ENCODE measurements at regions not wholly inside any gene's neighbourhood (a gene's known extent, or its start where the extent isn't known, plus 50 kb on each side); places are given as distances from the start of the nearest gene placed in this dataset.

DNA sequence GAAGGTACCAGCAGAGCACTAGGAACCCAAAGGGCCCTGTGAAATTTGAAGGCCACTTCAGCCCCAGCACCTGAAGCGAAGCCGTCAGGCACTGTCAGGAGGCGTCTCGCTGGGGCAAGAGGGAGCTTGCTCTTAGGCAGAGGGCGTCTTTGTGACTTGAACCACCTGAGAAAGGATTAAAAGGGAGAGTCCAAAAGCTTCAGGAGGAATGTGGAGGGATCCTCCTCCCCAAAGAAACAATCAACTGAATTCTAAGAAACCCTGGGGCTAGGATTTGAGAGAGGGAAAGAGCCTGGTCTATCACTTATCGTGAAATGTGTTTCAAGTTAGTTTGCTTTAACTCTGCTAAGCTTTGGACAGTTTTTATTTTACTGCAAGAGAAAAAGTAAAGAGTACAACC, 324.9 kb upstream of the SOX11 start:
- H3K36me3 Mint-ChIP-seq (ENCODE audit: low read depth) = no peaks in the 10 kb centered on the region
- TF ChIP-seq, protein P1, sequence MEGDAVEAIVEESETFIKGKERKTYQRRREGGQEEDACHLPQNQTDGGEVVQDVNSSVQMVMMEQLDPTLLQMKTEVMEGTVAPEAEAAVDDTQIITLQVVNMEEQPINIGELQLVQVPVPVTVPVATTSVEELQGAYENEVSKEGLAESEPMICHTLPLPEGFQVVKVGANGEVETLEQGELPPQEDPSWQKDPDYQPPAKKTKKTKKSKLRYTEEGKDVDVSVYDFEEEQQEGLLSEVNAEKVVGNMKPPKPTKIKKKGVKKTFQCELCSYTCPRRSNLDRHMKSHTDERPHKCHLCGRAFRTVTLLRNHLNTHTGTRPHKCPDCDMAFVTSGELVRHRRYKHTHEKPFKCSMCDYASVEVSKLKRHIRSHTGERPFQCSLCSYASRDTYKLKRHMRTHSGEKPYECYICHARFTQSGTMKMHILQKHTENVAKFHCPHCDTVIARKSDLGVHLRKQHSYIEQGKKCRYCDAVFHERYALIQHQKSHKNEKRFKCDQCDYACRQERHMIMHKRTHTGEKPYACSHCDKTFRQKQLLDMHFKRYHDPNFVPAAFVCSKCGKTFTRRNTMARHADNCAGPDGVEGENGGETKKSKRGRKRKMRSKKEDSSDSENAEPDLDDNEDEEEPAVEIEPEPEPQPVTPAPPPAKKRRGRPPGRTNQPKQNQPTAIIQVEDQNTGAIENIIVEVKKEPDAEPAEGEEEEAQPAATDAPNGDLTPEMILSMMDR (IDR thresholded peaks at IDR 0.05) = no peak
- DNase-seq (ENCODE audit: low spot score) = no peak
- no peaks in the 10 kb centered on the region for H3K27me3 Mint-ChIP-seq (ENCODE audit: low read depth)
- H3K9me3 Mint-ChIP-seq (ENCODE audit: low read depth) = no peaks in the 10 kb centered on the region
- H3K4me3 Mint-ChIP-seq (ENCODE audit: unreplicated experiment) = no peak overlapping the region
- H3K27ac Mint-ChIP-seq (ENCODE audit: unreplicated experiment) = no peak overlapping the region
- H3K4me1 Mint-ChIP-seq (ENCODE audit: low read depth) = peaks cover 17% of the 10 kb centered on the region

DNA sequence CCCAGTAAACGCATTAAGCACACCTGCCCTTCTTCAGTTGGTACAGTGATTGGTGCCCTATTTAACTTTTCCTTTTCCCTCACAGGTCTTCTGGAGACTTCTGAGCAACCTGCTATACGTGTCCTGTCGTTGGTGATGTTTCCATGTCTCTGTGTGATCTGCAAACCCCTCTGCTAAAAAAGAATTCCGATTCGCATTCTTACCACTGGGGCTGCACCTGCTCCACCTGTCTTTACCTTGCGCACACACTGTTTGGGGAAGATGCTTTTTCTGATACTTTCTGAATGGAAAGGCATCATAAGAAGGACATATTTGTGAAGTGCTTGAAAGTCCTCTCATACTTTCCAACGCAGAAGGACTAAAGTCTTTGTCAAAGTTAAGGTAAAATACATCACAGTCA, 323.9 kb upstream of the SOX11 start:
- TF ChIP-seq, protein P1 (IDR thresholded peaks at IDR 0.05) = no peak

DNA sequence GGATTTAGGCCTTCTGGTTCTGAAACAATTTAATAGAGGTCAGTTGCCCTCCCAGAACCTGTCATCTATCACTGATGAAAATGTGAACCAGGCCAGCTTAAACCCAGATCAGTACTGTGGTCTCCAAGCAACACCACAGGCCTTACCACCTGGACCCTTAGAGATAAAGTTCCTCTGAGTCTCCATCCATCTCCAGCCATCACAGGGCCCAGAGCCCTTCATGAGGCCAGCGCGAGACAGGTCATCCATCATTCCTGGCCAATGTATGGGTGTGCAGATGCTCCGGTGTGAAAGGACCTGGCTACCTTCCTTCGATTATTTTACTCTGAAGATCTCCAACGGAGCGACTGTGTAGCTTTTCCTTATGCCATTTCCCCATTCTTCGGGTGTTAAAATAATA, 322.7 kb upstream of the SOX11 start:
- H3K27ac Mint-ChIP-seq (ENCODE audit: unreplicated experiment) = no peak overlapping the region
- no peaks in the 10 kb centered on the region for H3K9me3 Mint-ChIP-seq (ENCODE audit: low read depth)
- H3K4me1 Mint-ChIP-seq (ENCODE audit: low read depth) = peaks cover 20% of the 10 kb centered on the region
- H3K27me3 Mint-ChIP-seq (ENCODE audit: low read depth) = no peaks in the 10 kb centered on the region
- DNase-seq (ENCODE audit: low spot score) = no peak
- TF ChIP-seq, protein P1 (IDR thresholded peaks at IDR 0.05) = no peak
- no peaks in the 10 kb centered on the region for H3K36me3 Mint-ChIP-seq (ENCODE audit: low read depth)
- no peak overlapping the region for H3K4me3 Mint-ChIP-seq (ENCODE audit: unreplicated experiment)

More for the DNA sequence above, 323.9 kb upstream of the SOX11 start:
- no peak for DNase-seq (ENCODE audit: low spot score)
- no peaks in the 10 kb centered on the region for H3K27me3 Mint-ChIP-seq (ENCODE audit: low read depth)
- H3K36me3 Mint-ChIP-seq (ENCODE audit: low read depth) = no peaks in the 10 kb centered on the region
- H3K9me3 Mint-ChIP-seq (ENCODE audit: low read depth) = no peaks in the 10 kb centered on the region
- H3K27ac Mint-ChIP-seq (ENCODE audit: unreplicated experiment) = no peak overlapping the region
- no peak overlapping the region for H3K4me3 Mint-ChIP-seq (ENCODE audit: unreplicated experiment)
- H3K4me1 Mint-ChIP-seq (ENCODE audit: low read depth) = peaks cover 24% of the 10 kb centered on the region

DNA sequence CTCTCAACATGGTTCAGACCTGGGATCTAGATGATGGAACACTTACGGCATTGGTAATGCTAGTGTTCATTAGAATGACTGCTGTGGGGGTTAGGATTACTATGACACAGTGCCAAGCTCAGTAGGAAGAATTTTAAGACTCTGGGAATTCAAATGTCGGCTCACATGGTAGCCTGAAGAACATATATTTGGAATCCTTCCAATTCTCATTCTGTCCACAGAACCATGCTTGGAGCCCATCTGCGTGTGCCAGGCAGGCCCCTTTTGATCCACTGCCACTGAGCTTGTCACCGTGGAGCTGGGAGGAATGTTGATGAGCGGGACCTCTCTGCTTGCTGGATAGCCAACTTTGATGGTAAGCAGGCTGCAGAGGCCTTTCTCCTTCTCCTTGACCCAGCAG, 322.0 kb upstream of the SOX11 start:
- Mint-ChIP-seq H3K27ac (ENCODE audit: unreplicated experiment) (no peak overlapping the region), H3K9me3 (ENCODE audit: low read depth) (no peaks in the 10 kb centered on the region), H3K36me3 (ENCODE audit: low read depth) (peaks cover 2% of the 10 kb centered on the region), H3K4me1 (ENCODE audit: low read depth) (peaks cover 14% of the 10 kb centered on the region), H3K4me3 (ENCODE audit: unreplicated experiment) (no peak overlapping the region), H3K27me3 (ENCODE audit: low read depth) (no peaks in the 10 kb centered on the region)
- TF ChIP-seq, protein P1 (IDR thresholded peaks at IDR 0.05) = no peak
- DNase-seq (ENCODE audit: low spot score) = no peak

- H3K4me3 Mint-ChIP-seq (ENCODE audit: unreplicated experiment) = no peak overlapping the region
- no peaks in the 10 kb centered on the region for H3K9me3 Mint-ChIP-seq (ENCODE audit: low read depth)
- H3K4me1 Mint-ChIP-seq (ENCODE audit: low read depth) = peaks cover 7% of the 10 kb centered on the region
- DNase-seq (ENCODE audit: low spot score) = no peak
- TF ChIP-seq, protein P1 (IDR thresholded peaks at IDR 0.05) = no peak
- H3K27ac Mint-ChIP-seq (ENCODE audit: unreplicated experiment) = no peak overlapping the region
- peaks cover 2% of the 10 kb centered on the region for H3K36me3 Mint-ChIP-seq (ENCODE audit: low read depth)
- no peaks in the 10 kb centered on the region for H3K27me3 Mint-ChIP-seq (ENCODE audit: low read depth)
These were observed 320.0 kb upstream of the SOX11 start for GRCh38 chr2:5372141-5372540.
